PC-9 (cell line): ENCODE measurements at regions not wholly inside any gene's neighbourhood (a gene's known extent, or its start where the extent isn't known, plus 50 kb on each side); places are given as distances from the start of the nearest gene placed in this dataset.
A peak's percentile ranks its signal among the peaks of the same experiment; 100 is the strongest.

Experiments used
- BruUV-seq: library from RNA; stranded (reverse); fragments of 400-500 nt; replicated peaks from 2 replicates; lab custom pipeline; 2021; lab: Mats Ljungman, UMichigan
- CTCF ChIA-PET: fragments of 300-600 bp; sonication (Branson Sonifier 250); formaldehyde crosslinking; loops from one replicate; lab custom pipeline; 2022; ENCODE audit warnings: antibody characterized with exemption; lab: Charles Lee
- POLR2A ChIA-PET: fragments of 300-600 bp; sonication (Branson Sonifier 250); formaldehyde crosslinking; loops from one replicate; lab custom pipeline; 2022; ENCODE audit warnings: antibody characterized with exemption; ENCODE audit not compliant: unreplicated experiment; lab: Charles Lee
- DNase-seq, 2 experiments: peaks; one replicate each; pipeline versions ENCODE4 v3.0.0 to v3.0.0-alpha.2; 2015 to 2022; ENCODE audit warnings: mixed read lengths in 1 of 2
- H2AFZ ChIP-seq: fragments of 200-600 bp; sonication (generic); 2 replicates; pipeline ENCODE4 v1.8.1; 2017; ENCODE audit warnings: antibody characterized with exemption
- H3F3A ChIP-seq: fragments of 200-600 bp; sonication (generic); 2 replicates; pipeline ENCODE4 v1.8.1; 2017; ENCODE audit warnings: antibody characterized with exemption, mild to moderate bottlenecking, low read depth; ENCODE audit not compliant: insufficient read depth
- H3K27ac ChIP-seq: fragments of 200-600 bp; sonication (generic); 2 replicates; pipeline ENCODE4 v1.6.1; 2016; ENCODE audit warnings: mixed run types
- H3K27me3 ChIP-seq: fragments of 200-600 bp; sonication (generic); 2 replicates; pipeline ENCODE4 v1.6.1; 2016; ENCODE audit warnings: low read depth, mixed run types; ENCODE audit not compliant: insufficient read depth
- H3K36me3 ChIP-seq: fragments of 200-600 bp; sonication (generic); 2 replicates; pipeline ENCODE4 v1.6.1; 2016; ENCODE audit warnings: low read depth, mixed run types
- H3K4me1 ChIP-seq: fragments of 200-600 bp; sonication (generic); replicated peaks from 2 replicates; pipeline ENCODE4 v1.6.1; 2016; ENCODE audit warnings: mixed run types; ENCODE audit not compliant: insufficient read depth
- H3K4me2 ChIP-seq: fragments of 200-600 bp; sonication (generic); 2 replicates; pipeline ENCODE4 v1.6.1; 2017; ENCODE audit warnings: mixed run types
- H3K4me3 ChIP-seq: fragments of 200-600 bp; sonication (generic); 2 replicates; pipeline ENCODE4 v1.6.1; 2016; ENCODE audit warnings: mixed run types
- H3K79me2 ChIP-seq: fragments of 200-600 bp; sonication (generic); 2 replicates; pipeline ENCODE4 v1.6.1; 2017; ENCODE audit warnings: low read depth, mixed run types
- H3K9me2 ChIP-seq: fragments of 200-600 bp; sonication (generic); 2 replicates; pipeline ENCODE4 v1.8.1; 2017; ENCODE audit warnings: mild to moderate bottlenecking; ENCODE audit not compliant: insufficient read depth
- H3K9me3 ChIP-seq: fragments of 200-600 bp; sonication (generic); 2 replicates; pipeline ENCODE4 v1.8.1; 2016; ENCODE audit warnings: low read depth; ENCODE audit not compliant: insufficient read depth
- H4K20me1 ChIP-seq: fragments of 200-600 bp; sonication (generic); 2 replicates; pipeline ENCODE4 v1.8.1; 2017; ENCODE audit not compliant: insufficient read depth
- EZH2 ChIP-seq: fragments of 200-600 bp; sonication (generic); IDR thresholded peaks from 2 replicates; pipeline ENCODE4 v1.8.0; 2017; ENCODE audit warnings: antibody characterized with exemption, low read depth
- intact Hi-C: fragments of 100-400 bp; cut with micrococcal nuclease; formaldehyde crosslinking; loops from one replicate; pipeline ENCODE4 v1.10.0; 2022; ENCODE audit not compliant: unreplicated experiment
- TF ChIP-seq, protein P1 (sequence below): fragments of 200-600 bp; sonication (generic); conservative IDR thresholded peaks from 2 replicates; pipeline ENCODE4 v1.6.1; 2017; ENCODE audit warnings: mixed run types, antibody characterized with exemption, mild to moderate bottlenecking, moderate library complexity

DNA sequence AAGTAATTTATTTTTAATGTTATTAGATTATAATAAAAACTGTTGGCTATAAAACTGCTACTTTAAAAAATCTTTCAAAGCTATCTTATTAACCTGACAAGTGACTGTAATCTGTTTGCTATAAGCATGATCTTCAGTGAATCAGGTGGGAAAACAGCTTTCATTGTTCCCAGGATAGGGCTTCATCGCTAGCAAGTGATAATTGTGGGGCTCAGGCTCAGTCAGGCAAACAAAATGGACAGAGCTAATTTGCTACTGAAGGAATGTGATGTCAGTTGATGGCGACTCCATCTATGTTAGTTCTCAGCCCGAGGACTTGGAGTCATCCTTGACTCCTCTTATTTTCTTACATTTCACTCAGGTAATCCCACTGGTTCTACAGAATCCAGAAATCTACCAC lies 125.0 kb downstream of the RASSF10 start:
- Histone ChIP-seq H4K20me1 (no peaks in the 10 kb centered on the region), H3F3A (no peaks in the 10 kb centered on the region; the same call in 1 of the 2 replicates), H3K27ac (no peak overlapping the region), H3K9me2 (no peaks in the 10 kb centered on the region), H3K36me3 (no peaks in the 10 kb centered on the region), H3K4me2 (no peak overlapping the region), H2AFZ (no peak overlapping the region), H3K79me2 (no peaks in the 10 kb centered on the region), H3K9me3 (no peaks in the 10 kb centered on the region), H3K4me3 (no peak overlapping the region), H3K4me1 (peaks cover 9% of the 10 kb centered on the region; the same call in 1 of the 2 replicates), H3K27me3 (no peaks in the 10 kb centered on the region)
- TF ChIP-seq, protein P1, sequence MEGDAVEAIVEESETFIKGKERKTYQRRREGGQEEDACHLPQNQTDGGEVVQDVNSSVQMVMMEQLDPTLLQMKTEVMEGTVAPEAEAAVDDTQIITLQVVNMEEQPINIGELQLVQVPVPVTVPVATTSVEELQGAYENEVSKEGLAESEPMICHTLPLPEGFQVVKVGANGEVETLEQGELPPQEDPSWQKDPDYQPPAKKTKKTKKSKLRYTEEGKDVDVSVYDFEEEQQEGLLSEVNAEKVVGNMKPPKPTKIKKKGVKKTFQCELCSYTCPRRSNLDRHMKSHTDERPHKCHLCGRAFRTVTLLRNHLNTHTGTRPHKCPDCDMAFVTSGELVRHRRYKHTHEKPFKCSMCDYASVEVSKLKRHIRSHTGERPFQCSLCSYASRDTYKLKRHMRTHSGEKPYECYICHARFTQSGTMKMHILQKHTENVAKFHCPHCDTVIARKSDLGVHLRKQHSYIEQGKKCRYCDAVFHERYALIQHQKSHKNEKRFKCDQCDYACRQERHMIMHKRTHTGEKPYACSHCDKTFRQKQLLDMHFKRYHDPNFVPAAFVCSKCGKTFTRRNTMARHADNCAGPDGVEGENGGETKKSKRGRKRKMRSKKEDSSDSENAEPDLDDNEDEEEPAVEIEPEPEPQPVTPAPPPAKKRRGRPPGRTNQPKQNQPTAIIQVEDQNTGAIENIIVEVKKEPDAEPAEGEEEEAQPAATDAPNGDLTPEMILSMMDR = no peak
- no peak for TF ChIP-seq EZH2
- CTCF ChIA-PET = no interaction called here
- no TSS peak for BruUV-seq
- intact Hi-C loops = no loop called here
- DNase-seq = no peak
- POLR2A ChIA-PET = no interaction called here

DNA sequence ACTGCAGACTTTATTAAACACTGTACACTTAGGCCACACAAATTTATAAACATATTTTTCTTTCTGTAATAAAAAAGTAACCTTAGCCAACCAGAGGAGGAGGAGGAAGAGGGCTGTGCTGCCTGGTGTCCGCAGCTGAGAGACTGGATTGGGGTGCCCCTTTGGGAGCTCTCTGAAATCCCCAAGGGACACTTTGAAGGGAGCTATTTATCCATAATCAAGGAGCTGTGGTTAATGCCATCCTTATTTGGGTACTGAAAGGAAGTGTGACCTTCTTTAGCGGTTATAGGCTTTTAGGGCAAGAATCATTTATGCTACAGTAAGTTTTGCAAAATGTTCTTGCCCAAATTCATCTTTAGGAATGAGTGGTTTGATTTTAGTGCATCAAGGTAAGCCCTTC lies 125.8 kb downstream of the RASSF10 start:
- H3K36me3 ChIP-seq = no peaks in the 10 kb centered on the region
- no peaks in the 10 kb centered on the region for H3K27me3 ChIP-seq
- no TSS peak for BruUV-seq
- no peak overlapping the region for H3K4me2 ChIP-seq
- H3K9me3 ChIP-seq = no peaks in the 10 kb centered on the region
- no peak for DNase-seq
- no peak overlapping the region for H3K27ac ChIP-seq
- ChIA-PET CTCF (no interaction called here), POLR2A (no interaction called here)
- intact Hi-C loops = no loop called here
- H3F3A ChIP-seq = peaks cover 2% of the 10 kb centered on the region; the same call in 1 of the 2 replicates
- H3K79me2 ChIP-seq = no peaks in the 10 kb centered on the region
- H3K4me3 ChIP-seq = no peak overlapping the region
- no peak overlapping the region for H2AFZ ChIP-seq
- no peaks in the 10 kb centered on the region for H3K9me2 ChIP-seq
- TF ChIP-seq, protein P1 = no peak
- TF ChIP-seq EZH2 = no peak
- peaks cover 9% of the 10 kb centered on the region for H3K4me1 ChIP-seq
- no peaks in the 10 kb centered on the region for H4K20me1 ChIP-seq

DNA sequence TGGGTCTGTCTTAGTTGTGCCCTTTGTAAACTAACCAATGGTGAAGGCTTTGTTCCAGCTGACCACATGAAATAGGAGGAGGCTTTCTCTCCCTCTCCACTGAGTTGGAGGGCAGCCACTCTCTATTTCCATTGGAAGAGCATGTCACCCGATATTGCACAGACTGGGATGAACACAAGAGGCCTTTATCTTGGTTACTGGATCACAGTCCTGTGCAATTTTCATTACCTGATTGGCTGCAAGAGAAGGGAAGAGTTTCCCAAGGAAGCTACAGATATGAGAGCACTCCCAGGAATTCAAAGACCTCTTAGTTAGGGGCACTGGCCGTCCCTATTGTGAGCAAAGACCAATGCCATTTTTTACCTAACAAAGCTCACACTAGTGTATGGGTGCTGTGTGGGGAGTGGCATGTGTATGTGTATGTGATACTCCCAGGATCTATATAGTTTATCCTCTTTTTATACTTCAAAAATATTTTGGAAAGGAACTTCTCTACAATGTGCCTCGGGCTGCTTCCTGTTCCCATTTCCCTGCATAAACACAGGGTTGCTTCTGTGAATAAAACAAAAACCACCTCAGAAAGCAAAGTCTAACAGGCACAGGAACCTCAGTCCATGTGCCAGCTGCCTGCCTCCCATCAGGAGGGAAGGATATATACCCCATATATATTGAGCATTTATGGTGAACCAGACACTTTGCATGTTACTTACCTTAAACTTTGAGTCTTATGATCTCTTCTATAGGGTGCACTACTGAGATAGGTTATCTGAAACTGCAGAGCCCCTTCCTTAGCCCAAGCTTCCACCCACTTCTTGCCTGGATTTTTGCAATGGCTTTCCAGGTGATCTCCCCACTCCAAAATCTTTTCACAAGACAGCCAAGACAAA lies 126.5 kb downstream of the RASSF10 start:
- H3K4me2 ChIP-seq = no peak overlapping the region
- H2AFZ ChIP-seq = no peak overlapping the region
- intact Hi-C loops = no loop called here
- TF ChIP-seq, protein P1 = no peak
- no peak for TF ChIP-seq EZH2
- H3K79me2 ChIP-seq = no peaks in the 10 kb centered on the region
- peaks cover 17% of the 10 kb centered on the region for H3K4me1 ChIP-seq
- H3K9me2 ChIP-seq = no peaks in the 10 kb centered on the region
- ChIA-PET CTCF (no interaction called here), POLR2A (no interaction called here)
- no peak overlapping the region for H3K27ac ChIP-seq
- BruUV-seq = TSS peak; percentile 52
- H3F3A ChIP-seq = peaks cover 4% of the 10 kb centered on the region; the same call in 1 of the 2 replicates
- H3K27me3 ChIP-seq = no peaks in the 10 kb centered on the region
- no peaks in the 10 kb centered on the region for H4K20me1 ChIP-seq
- no peak overlapping the region for H3K4me3 ChIP-seq
- no peaks in the 10 kb centered on the region for H3K9me3 ChIP-seq
- DNase-seq = peak in 1 of 2 experiments; percentile 37
- no peaks in the 10 kb centered on the region for H3K36me3 ChIP-seq
